ENCODE measurements at regions not wholly inside any gene's neighbourhood (a gene's known extent, or its start where the extent isn't known, plus 50 kb on each side); places are given as distances from the start of the nearest gene placed in this dataset.

GRCh38 chr1:239835946-239836440 is 255.7 kb upstream of the FMN2 start:
- TF ChIP-seq CTCF (IDR thresholded peaks at IDR 0.05): no peak
- TF ChIP-seq POLR2A (IDR thresholded peaks at IDR 0.05): no peak

Data from vagina (tissue), 2 donors.